HG03460 (cell line): ENCODE measurements at regions not wholly inside any gene's neighbourhood (a gene's known extent, or its start where the extent isn't known, plus 50 kb on each side); places are given as distances from the start of the nearest gene placed in this dataset.

ENCODE experiments used
- ATAC-seq: cut with Tn5 transposase; IDR thresholded peaks from one replicate; pipeline ENCODE4 v1.9.1; 2021; ENCODE audit not compliant: unreplicated experiment

DNA sequence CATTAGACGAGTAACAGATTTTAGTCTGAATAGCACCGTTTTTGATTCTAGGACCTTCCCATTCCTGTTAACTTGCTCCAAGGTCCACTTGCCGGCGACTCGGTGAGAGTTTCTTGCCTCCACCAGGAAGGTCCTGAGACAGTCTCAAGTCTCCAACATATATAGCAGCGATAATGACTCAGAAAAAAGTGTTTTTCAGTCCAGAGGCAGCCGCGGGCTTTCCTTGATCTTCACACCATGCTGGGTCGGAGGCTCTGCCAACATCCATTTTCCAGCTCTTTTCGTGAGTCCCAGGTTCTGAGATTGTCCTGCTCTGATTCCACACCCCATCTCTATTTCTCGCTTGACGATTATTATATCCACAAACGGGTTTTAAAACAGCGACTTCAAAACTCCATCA lies 170.5 kb downstream of the GPX5 start:
- ATAC-seq: no peak

DNA sequence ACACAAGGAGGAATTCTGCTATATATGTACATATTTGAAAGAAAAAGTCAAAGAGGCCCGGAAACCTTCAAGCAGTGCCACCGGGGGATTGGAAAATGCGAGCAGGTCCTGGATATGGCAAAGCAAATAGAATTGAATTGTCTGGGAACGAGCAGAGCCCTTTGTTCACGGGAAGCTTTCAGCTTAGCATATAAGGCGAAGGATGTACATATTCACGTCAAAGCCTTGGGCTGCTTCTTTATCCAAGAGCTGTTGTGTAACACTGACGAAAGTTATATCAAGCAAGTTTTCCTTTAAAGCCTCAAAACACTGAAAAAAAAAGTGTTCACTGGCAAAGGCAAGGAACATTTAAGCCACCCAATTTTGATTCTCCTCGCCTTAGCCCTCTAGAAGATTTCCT lies 171.0 kb downstream of the GPX5 start:
- ATAC-seq: no peak

DNA sequence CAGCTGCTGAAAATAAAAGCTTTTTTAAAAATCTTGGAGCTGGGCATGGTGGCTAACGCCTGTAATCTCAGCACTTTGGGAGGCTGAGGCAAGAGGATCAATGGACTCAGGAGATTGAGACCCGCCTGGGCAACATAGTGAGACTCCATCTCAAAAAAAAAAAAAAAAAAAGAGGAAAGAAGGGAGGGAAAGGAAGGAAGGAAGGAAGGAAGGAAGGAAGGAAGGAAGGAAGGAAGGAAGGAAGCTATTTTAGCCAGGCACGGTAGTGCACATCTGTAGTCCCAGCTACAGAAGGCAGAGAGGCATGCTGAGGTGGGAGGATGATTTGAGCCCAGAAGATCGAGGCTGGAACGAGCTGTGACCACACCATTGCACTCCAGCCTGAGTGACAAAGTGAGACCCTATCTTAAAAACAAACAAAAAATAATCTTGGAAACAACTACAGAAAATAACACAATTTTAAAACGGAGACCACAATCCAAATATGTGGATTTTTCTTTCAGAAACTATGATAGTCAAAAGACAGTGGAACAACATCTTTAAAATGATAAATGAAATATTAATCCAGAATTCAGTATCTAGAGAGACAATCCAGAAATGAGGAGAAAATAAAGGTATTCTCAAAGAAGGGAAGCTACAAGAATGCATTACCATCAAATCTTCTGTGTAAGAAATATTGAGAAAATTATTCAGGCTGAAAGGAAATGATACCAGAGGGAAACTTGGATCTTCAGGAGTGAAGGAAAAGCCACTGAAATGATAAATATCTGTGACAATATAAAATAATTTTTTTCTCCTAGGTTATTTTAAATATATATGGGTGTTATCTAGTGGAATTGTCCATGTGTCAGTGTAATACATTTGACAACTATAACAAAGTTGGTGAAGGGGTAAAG lies 182.0 kb downstream of the GPX5 start:
- ATAC-seq: no peak

DNA sequence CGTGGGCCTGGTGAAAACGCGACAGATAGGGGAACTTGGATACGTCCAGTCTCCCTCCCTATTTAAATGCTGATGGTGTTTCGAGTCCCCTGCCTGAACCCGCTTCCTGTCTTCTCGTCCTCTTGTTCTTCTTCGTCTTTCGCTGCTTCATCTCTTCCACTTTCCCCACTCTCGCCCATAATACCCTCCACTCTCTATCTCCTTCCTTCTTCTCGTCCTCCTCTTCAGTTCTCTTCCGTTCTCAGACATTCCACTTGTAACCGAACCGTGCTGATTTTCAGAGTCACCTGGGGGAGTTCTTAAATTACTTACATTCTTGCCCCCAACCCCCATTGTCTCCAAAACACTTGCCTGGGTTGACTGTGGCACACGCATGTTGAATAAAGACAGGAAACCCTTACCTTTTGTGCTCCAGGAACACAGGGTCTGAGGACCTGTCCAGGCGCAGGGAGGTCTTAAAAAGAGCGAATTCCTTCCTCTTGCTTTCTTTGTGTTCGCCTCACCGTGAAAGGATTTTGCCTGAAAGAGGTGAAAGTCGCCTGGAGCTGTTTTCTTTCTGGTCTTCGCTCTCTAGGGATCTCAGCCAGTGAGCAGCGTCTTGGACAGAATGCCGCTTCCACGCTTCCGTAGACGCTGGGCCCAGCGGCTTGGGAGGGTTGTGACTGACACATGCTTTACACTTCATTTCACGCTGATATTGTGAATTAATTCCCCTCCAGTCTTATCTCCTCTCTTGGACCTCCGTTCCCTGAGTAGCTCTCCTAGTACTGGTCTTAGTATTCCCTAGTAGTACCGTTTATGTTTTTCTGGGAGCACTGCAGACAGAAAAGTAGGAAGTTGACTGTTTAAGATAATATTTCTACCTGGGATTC lies 184.0 kb downstream of the GPX5 start:
- no peak for ATAC-seq

DNA sequence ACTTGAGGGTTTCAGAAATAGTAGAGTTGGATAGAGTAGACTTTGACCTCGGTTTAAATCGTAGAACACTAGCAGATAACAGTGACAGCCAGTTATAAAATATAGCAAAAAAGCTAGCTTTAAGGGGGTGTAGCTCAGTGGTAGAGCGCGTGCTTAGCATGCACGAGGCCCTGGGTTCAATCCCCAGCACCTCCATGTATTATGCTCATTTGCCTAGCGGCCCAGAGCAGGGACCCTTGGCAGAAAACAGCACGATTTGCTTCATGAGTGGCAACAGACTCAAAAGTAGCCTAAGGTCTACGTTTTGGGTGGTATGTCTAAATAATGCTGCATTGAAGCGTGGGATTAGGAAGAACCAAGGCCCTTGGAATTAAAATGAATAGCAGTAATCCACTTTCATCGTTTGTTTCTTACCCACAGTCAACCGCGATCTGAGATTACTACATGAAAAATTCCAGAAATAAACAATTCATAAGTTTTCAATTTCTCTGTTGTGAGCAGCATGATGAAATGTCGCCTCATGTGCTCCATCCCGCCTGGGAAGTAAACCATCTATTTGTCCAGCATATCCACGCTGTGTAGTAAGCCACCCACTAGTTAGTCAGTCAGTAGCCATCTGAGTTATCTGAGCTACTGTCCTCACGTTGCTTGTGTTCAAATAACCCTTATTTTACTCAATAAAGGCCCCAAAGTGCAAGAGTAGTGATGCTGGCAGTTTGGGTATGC lies 184.9 kb downstream of the GPX5 start:
- ATAC-seq: no peak

DNA sequence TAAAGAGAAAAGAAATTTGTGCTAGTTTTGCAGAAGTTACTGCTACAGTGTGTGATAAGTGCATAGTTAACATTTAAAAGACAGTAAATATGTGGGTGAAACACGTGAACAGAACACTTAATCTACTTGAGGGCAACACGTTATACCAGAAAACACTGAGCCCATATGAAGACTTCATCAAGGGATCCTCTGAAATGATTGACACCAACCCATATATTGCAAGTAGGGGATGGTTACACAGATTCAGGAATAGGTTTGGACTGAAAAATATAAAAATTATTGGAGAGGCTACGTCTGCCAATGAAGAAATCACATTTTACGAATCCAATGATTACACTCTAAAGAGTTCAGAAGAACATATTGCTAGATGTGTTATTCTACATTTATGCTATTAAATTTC lies 185.6 kb downstream of the GPX5 start:
- no peak for ATAC-seq

DNA sequence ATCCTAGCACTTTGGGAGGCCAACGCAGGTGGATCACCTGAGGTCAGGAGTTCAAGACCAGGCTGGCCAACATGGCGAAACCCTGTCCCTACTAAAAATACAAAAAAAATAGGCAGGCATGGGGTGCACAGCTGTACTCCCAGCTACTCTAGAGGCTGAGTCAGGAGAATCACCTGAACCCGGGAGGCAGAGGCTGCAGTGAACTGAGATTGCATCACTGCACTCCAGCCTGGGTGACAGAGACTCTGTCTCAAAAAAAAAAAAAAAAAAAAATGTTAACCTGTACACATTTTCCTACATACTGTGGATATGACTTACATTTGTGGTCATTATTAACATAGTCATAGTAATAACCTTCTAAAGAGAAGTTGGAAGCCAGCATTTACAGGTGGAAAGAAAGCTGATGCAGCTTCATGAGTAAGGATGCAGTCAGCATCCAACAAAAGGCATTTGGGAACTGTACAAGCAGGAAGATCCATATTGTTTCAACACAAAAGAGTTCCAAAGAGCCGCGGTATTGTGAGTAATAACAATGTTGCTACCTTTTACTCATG lies 186.2 kb downstream of the GPX5 start:
- no peak for ATAC-seq

DNA sequence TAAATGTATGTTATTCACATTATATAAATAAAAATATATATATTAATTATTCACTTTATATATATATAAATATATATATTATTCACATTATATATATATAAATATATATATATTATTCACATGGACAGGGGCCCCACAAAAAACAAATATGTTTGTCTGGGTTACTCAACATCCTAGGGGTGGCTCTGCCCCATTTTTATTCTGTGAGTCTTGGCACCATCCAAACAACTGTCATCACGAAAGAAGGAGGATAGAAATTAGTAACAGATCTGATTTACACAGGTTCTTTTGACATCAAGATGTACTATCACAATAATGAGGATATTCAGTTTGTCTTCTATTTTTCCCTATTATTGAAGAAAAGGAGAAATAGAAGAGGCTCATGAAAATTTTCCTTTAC lies 187.3 kb downstream of the GPX5 start:
- ATAC-seq: no peak

DNA sequence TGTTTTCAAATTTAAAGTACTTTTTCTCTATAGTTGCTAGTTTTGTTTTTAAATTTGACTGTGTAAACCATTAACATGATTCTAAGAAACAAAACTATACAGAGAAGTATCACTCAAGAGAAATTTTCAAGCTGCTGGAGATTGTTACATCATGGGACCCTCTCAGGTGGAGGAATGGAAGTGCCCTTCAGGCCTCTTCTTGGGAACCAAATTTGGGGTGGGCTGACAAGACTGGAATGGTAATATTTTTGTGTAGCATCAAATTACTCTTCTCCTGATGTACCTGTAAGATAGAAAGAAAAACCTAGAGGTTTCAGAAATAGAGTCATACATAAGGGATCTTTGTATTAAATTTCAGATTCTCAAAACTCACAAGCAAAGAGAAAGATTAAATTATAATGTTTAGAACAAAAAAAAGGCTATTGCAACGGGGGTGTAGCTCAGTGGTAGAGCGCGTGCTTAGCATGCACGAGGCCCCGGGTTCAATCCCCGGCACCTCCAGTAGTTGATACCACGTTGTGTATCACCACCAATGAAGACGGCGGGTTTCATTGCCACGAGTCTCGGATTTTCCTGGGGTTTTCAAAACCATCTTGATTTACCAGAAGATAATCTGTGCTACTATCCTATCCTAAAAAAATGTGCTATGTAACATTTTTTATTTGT lies 193.7 kb downstream of the GPX5 start:
- ATAC-seq: no peak

DNA sequence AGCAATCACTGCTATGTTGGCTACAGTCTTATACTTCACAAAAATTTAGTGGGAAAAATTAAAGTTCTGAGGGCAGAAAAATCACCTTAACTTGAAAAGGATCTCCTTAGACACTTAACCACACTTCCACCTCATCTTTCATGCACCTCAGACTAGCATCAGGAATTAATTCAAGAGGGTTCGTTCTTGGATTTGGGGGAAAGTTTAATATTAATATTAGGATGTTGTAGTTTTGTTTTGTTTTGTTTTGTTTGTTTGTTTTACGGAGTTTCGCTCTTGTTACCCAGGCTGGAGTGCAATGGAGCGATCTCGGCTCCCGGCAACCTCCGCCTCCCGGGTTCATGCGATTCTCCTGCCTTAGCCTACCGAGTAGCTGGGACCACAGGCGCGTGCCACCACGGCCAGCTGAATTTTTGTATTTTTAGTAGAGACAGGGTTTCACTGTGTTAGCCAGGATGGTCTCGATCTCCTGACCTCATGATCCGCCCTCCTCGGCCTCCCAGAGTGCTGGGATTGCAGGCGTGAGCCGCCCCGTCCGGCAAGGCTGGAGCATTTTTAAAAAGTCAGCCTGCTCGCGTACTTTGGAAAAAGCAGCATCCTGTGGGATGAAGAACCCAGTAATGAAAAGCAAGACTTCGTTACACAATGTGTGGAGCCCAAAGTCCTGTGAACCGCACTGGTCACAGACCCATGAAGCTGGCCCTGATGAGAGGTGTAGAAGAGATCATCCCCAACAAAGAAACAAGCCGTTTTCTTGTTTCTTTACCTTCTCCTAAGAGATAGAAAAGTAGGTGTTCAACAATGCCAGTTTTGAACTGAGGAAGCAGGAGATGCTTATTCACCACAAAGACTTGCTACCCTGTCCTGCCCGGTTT lies 194.9 kb downstream of the GPX5 start:
- ATAC-seq: no peak

DNA sequence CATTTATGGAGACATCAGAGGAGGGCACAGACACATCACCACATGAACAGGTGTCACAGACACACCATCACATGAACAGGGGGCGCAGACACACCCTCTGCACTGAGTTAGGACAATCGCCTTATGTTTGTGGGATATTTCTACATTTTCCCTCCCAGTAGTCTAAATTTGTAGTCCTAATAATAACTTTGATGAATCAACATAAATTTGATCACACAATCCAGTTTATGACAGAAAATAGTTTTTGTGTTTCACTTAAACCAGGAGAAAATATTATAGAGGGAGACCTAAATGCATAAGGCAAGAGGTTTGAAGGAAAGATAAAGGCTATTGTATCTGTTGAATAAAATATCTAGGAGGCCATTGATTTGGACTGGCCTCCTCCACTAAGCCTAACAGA lies 195.7 kb downstream of the GPX5 start:
- ATAC-seq: no peak

DNA sequence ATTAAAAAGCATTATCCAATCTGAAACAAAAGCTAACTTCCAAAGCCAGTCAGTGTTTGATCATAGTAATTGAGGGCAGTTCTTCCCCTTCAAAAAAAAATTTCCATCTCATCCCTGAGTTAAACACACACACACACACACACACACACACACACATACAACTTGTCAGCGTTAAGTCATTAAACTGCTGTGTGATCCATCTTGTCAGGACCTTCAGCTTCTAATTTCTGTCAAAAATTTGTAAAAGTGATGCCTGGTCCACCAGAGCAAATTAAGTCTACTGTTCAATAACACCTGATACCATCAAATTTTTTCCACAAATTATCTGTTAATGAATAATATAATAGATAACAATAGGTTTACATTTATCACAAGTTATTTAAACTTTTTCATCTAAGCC lies 198.7 kb downstream of the GPX5 start:
- no peak for ATAC-seq

DNA sequence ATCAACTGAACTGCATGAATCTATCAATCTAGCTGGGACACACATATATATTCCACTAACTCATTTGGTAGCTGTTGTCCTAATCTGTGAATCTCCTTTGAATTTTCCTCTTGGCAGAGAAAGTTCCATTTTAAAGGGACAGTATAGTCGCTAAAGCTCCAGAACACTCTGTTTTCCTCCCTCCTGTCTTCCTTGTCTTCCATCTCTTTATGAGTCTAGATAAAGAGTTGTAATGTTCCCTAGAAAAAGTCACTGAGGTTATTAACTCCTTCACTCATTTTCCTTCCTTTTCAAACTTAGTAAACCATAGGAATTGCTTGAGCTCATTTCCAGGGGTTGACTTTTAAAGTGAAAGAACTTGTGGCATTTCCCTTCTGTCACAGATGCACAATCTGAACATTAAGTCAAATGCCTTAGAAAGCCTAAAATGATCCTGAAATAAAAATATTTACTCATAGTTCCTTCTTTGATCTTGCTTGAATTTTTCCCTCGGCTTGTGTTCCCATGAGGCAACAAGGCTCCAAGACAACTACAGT lies 198.4 kb downstream of the TRIM27 start:
- ATAC-seq: no peak

DNA sequence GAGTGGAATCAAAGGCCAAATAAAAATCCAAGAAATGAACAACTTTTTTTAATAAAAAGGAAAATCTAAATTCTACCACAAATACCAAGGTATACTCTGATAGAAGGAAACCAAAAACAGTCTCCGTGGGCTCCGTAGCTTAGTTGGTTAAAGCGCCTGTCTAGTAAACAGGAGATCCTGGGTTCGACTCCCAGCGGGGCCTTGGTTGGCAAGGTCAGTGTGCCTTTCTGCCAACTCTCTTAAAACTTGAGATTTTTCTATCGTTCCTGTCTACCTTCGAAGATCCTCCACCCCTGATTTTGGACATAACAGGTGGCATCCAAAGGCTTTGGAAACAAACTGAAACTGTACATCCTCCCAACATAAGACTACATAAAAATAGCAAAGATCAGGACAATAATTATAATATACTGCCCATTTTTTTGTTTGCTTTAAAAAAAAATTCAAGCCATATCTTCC lies 197.9 kb downstream of the TRIM27 start:
- no peak for ATAC-seq

DNA sequence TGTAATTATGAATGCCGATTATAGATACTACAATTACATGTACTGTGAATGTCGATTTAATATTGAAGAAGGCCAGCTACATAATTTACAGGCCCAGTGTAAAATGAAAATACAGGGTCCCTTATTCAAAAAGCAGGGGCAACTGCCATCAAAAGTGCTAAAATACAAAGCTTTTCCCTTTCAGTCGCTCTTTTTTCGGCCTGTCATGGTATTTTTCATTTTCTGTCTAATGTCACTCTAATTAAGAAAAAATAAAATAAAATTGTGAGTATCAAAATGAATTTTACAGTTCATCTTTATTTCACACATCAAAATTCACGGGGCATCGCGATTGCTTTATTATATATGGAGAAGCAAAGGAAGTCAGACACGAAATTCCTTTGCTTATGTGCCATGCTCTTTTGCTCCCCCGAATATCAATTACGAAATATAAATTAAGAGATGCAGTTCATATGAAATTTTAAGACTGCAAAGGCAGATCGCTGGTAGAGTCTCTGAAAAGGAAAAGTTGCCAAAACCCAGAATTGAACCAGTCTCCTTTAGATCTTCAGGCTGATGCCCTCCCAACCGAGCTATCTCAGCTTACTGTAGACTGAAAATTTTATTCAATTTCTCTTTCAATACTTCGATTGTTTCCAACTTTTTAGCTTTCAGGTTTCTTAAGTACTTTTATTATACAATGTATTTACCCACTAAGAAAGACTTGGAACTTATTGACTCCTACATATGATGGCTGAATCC lies 197.0 kb downstream of the TRIM27 start:
- ATAC-seq: no peak

DNA sequence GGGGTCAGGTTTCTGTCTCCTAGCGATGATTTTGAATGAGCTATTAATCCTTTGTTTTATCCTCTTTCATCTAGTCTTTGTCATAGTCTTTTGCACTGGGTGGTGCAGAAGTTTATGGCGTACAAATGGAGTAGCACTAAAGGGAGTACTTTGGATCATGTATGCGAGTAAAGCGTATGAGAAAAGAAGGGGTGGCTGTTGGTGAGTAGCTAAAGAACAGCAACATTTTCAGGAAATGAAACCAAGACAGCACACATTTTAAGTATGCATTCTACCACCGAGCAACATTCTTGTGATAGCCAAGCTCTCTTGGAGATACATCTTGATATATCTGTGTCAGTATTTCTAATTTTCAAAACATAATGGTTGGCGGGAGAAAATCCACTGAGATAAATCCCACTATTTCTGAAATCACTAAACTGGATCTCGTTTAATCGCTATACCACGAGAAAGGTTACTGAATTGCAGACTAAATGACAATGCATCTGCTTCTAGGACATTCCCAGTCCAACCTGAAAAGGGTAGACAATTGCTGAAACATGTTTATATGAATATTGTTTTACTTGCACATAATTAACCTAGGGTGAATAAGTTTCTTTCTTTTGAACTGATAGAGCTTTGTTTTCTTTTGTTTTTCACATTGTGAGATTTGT lies 196.1 kb downstream of the TRIM27 start:
- no peak for ATAC-seq

DNA sequence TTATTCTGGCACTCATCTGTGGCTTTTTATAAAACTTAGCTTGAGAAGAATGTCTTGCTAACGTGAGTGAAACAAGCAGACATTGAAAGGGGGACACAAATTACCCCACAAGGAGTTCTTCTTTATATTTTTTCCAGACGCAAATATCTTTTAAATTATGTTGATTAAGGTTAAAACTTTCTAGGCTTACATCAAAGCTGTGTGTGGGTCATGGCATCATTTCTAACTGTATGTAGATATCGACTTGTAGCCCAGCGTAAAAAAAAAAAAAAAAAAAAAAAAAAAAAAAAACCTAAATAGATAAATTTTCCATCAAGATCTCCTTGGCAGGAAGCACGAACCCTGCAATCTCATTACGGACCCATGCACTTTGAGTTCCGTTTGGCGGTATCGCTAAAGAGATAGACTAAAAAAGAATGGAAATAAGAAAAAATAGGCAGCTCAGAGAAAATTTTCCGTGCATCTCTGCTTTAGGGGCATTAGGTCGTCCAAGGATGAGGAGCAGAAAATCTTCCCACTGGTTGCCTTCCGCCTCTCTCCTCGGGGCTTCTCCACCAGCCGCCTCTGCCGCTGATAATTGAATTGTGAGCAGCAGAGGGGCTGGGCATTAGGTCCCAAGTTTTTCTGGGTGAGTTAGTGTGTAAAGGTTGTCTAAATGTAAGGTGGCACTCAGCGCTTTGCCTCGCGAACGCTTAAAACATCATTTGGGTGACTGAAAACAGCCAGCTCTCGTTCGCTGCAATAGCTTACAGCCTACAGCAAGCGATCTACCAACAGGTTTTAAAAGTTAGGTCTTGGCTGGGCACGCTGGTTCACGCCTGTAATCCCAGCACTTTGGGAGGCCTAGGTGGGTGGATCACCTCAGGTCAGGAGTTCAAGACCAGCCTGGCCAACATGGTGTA lies 194.0 kb downstream of the TRIM27 start:
- ATAC-seq: no peak
